ENCODE measurements at regions not wholly inside any gene's neighbourhood (a gene's known extent, or its start where the extent isn't known, plus 50 kb on each side); places are given as distances from the start of the nearest gene placed in this dataset.

GRCh38 chr15:27672537-27672936 lies 426.6 kb downstream of the OCA2 start (continued):
- TF ChIP-seq, protein P1, sequence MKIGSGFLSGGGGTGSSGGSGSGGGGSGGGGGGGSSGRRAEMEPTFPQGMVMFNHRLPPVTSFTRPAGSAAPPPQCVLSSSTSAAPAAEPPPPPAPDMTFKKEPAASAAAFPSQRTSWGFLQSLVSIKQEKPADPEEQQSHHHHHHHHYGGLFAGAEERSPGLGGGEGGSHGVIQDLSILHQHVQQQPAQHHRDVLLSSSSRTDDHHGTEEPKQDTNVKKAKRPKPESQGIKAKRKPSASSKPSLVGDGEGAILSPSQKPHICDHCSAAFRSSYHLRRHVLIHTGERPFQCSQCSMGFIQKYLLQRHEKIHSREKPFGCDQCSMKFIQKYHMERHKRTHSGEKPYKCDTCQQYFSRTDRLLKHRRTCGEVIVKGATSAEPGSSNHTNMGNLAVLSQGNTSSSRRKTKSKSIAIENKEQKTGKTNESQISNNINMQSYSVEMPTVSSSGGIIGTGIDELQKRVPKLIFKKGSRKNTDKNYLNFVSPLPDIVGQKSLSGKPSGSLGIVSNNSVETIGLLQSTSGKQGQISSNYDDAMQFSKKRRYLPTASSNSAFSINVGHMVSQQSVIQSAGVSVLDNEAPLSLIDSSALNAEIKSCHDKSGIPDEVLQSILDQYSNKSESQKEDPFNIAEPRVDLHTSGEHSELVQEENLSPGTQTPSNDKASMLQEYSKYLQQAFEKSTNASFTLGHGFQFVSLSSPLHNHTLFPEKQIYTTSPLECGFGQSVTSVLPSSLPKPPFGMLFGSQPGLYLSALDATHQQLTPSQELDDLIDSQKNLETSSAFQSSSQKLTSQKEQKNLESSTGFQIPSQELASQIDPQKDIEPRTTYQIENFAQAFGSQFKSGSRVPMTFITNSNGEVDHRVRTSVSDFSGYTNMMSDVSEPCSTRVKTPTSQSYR (CRISPR knock-in tag; IDR thresholded peaks at IDR 0.05) = no peak
- TF ChIP-seq, protein P2, sequence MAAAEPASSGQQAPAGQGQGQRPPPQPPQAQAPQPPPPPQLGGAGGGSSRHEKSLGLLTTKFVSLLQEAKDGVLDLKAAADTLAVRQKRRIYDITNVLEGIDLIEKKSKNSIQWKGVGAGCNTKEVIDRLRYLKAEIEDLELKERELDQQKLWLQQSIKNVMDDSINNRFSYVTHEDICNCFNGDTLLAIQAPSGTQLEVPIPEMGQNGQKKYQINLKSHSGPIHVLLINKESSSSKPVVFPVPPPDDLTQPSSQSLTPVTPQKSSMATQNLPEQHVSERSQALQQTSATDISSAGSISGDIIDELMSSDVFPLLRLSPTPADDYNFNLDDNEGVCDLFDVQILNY (CRISPR knock-in tag; IDR thresholded peaks at IDR 0.05) = no peak
- no peak for TF ChIP-seq CREM (CRISPR knock-in tag; IDR thresholded peaks at IDR 0.05)
- no peak for TF ChIP-seq NR2C2 (CRISPR knock-in tag; IDR thresholded peaks at IDR 0.05)
- no peak for TF ChIP-seq GTF2I (CRISPR knock-in tag; conservative IDR thresholded peaks at IDR 0.05)

DNA sequence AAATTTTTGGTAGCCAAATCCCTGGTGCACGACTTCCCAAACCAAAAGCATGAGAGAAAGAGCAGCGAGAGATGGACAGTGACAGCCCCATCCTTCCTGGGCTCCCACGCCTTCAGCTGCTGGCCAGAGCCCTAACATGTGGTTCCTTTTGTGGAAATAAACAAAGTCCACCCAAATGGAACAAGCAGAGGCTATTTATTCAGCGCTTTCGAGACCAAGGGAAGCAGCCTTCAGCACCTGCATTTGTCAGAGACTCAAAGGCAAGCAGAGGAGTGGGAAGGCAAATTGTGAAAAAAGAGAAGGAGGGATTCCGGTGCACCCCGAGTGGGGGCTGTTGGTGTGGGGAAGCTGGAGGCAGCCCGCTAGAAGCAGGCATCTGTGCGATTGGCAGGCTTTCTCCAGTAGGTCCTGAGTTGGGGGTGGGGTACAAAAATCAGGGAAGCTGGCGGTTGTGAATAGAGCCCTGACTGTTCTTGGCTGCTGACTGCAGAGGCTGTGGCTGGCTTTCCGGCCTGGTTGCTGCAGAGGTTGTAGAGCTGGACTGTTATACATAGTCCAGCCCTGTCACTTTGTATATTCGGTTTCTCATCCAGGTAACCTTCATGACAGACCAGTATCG lies 427.2 kb downstream of the OCA2 start:
- no peaks in the 10 kb centered on the region for H3K27me3 Mint-ChIP-seq (ENCODE audit: low read depth)

More for the DNA sequence above, 427.2 kb downstream of the OCA2 start:
- TF ChIP-seq GRHL2 (CRISPR knock-in tag; IDR thresholded peaks at IDR 0.05; ENCODE audit: insufficient replicate concordance, severe bottlenecking) (no peak), CBFB (CRISPR knock-in tag; IDR thresholded peaks at IDR 0.05; ENCODE audit: low read depth) (no peak), ZNF512 (CRISPR knock-in tag; IDR thresholded peaks at IDR 0.05; ENCODE audit: borderline replicate concordance) (no peak), CDX4 (CRISPR knock-in tag; IDR thresholded peaks at IDR 0.05; ENCODE audit: borderline replicate concordance) (no peak), ZNF317 (CRISPR knock-in tag; IDR thresholded peaks at IDR 0.05; ENCODE audit: borderline replicate concordance, low read depth) (no peak), ATF2 (CRISPR knock-in tag; IDR thresholded peaks at IDR 0.05; ENCODE audit: borderline replicate concordance, low read depth) (no peak), CREM (CRISPR knock-in tag; IDR thresholded peaks at IDR 0.05) (no peak), TEAD1 (CRISPR knock-in tag; IDR thresholded peaks at IDR 0.05) (no peak), ZNF232 (CRISPR knock-in tag; IDR thresholded peaks at IDR 0.05) (no peak), E2F4 (CRISPR knock-in tag; IDR thresholded peaks at IDR 0.05; ENCODE audit: borderline replicate concordance, low read depth) (no peak), ZNF423 (CRISPR knock-in tag; IDR thresholded peaks at IDR 0.05) (no peak), MLX (CRISPR knock-in tag; IDR thresholded peaks at IDR 0.05) (no peak), ATF1 (CRISPR knock-in tag; IDR thresholded peaks at IDR 0.05) (no peak), ZNF263 (CRISPR knock-in tag; IDR thresholded peaks at IDR 0.05; ENCODE audit: low read depth) (no peak), ZNF138 (CRISPR knock-in tag; conservative IDR thresholded peaks at IDR 0.05) (no peak), FOXP1 (CRISPR knock-in tag; IDR thresholded peaks at IDR 0.05; ENCODE audit: borderline replicate concordance) (no peak)
- TF ChIP-seq, protein P3, sequence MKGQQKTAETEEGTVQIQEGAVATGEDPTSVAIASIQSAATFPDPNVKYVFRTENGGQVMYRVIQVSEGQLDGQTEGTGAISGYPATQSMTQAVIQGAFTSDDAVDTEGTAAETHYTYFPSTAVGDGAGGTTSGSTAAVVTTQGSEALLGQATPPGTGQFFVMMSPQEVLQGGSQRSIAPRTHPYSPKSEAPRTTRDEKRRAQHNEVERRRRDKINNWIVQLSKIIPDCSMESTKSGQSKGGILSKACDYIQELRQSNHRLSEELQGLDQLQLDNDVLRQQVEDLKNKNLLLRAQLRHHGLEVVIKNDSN (CRISPR knock-in tag; IDR thresholded peaks at IDR 0.05) = no peak
- Mint-ChIP-seq H3K27ac (no peak overlapping the region; the same call in 1 of the 2 replicates), H3K36me3 (no peaks in the 10 kb centered on the region), H3K4me1 (peaks cover 13% of the 10 kb centered on the region), H3K4me3 (no peak overlapping the region), H3K9me3 (no peaks in the 10 kb centered on the region)
- ChIA-PET POLR2A (no interaction called here), CTCF (interaction anchor here (2.4 kb wide), 1 partner anchor 9 kb away, joined by 8 read pairs; no protein-coding TSS in a partner anchor)
- ATAC-seq (no peak), DNase-seq (ENCODE audit: low spot score) (no peak)

Measured in WTC11 (cell line).